Endodermal cell (in vitro differentiated cells): ENCODE measurements at regions not wholly inside any gene's neighbourhood (a gene's known extent, or its start where the extent isn't known, plus 50 kb on each side); places are given as distances from the start of the nearest gene placed in this dataset.

Experiments
- DNase-seq: peaks from one replicate; pipeline ENCODE4 v3.0.0-alpha.2; 2017
- H3K27ac ChIP-seq: 2 replicates; pipeline ENCODE4 v1.5.1; 2013; ENCODE audit warnings: mild to moderate bottlenecking, low read depth, low read length, moderate library complexity
- H3K27me3 ChIP-seq: 2 replicates; pipeline ENCODE4 v1.6.1; 2013; ENCODE audit warnings: mild to moderate bottlenecking, low read length, moderate library complexity; ENCODE audit not compliant: insufficient read depth, control insufficient read depth, poor library complexity, severe bottlenecking
- H3K36me3 ChIP-seq: 2 replicates; pipeline ENCODE4 v1.7.0; 2013; ENCODE audit warnings: mild to moderate bottlenecking, low read length, moderate library complexity; ENCODE audit not compliant: control insufficient read depth, insufficient read depth
- H3K4me1 ChIP-seq: one replicate; pipeline ENCODE4 v1.7.0; 2013; ENCODE audit warnings: low read length; ENCODE audit not compliant: control insufficient read depth, insufficient read depth
- H3K4me3 ChIP-seq: 2 replicates; pipeline ENCODE4 v1.5.1; 2013; ENCODE audit warnings: mild to moderate bottlenecking, low read length, moderate library complexity
- H3K9ac ChIP-seq: 2 replicates; pipeline ENCODE4 v1.6.1; 2013; ENCODE audit warnings: mild to moderate bottlenecking, low read length, moderate library complexity; ENCODE audit not compliant: poor library complexity, severe bottlenecking; ENCODE audit errors: extremely low read depth
- H3K9me3 ChIP-seq: 2 replicates; pipeline ENCODE4 v1.6.1; 2013; ENCODE audit warnings: mild to moderate bottlenecking, low read length, moderate library complexity; ENCODE audit not compliant: control insufficient read depth
- H3K27ac Mint-ChIP-seq: 2 replicates; pipeline ENCODE4 v1.8.0; 2020; ENCODE audit warnings: mixed read lengths
- H3K27me3 Mint-ChIP-seq: 2 replicates; pipeline ENCODE4 v1.8.0; 2021; ENCODE audit warnings: mild to moderate bottlenecking, mixed read lengths; ENCODE audit not compliant: insufficient read depth
- H3K36me3 Mint-ChIP-seq: 2 replicates; pipeline ENCODE4 v1.8.0; 2020; ENCODE audit warnings: low read depth, mixed read lengths
- H3K4me1 Mint-ChIP-seq: 2 replicates; pipeline ENCODE4 v1.8.0; 2020; ENCODE audit warnings: mixed read lengths
- H3K4me3 Mint-ChIP-seq: 2 replicates; pipeline ENCODE4 v1.8.0; 2020; ENCODE audit warnings: mild to moderate bottlenecking, moderate library complexity, mixed read lengths
- H3K9me3 Mint-ChIP-seq: 2 replicates; pipeline ENCODE4 v1.8.0; 2020; ENCODE audit warnings: mild to moderate bottlenecking, mixed read lengths
- CTCF ChIP-seq: fragments of 200-600 bp; sonication (generic); conservative IDR thresholded peaks from 2 replicates; pipeline ENCODE4 v1.5.0; 2021; ENCODE audit warnings: antibody characterized with exemption, mild to moderate bottlenecking
- WGBS, 2 experiments: methylation state at CpG; one replicate each; pipeline versions ENCODE4 v1.1.5 to v1.1.7; 2013; ENCODE audit warnings: missing lambda C conversion rate in 2 of 2, mixed read lengths in 1 of 2; ENCODE audit not compliant: insufficient coverage in 1 of 2, insufficient read length in 1 of 2; 5-methylcytosine and 5-hydroxymethylcytosine counted together

- no peaks in the 10 kb centered on the region for H3K36me3 Mint-ChIP-seq
- Histone ChIP-seq H3K4me3 (no peak overlapping the region), H3K36me3 (no peaks in the 10 kb centered on the region), H3K4me1 (no peaks in the 10 kb centered on the region), H3K9me3 (no peaks in the 10 kb centered on the region), H3K27me3 (no peaks in the 10 kb centered on the region), H3K27ac (no peak overlapping the region), H3K9ac (no peak overlapping the region)
- 93 to 94% methylated on average over 17 to 48 of the region's 48 CpGs for WGBS, 2 experiments
- peaks cover 4% of the 10 kb centered on the region for H3K4me1 Mint-ChIP-seq
- peak; percentile 65 for DNase-seq
- peaks cover 2% of the 10 kb centered on the region for H3K9me3 Mint-ChIP-seq
- no peak overlapping the region for H3K27ac Mint-ChIP-seq
- no peak for TF ChIP-seq CTCF
- H3K4me3 Mint-ChIP-seq: peak overlapping the region; percentile 43
- H3K27me3 Mint-ChIP-seq: peaks cover 46% of the 10 kb centered on the region
These were observed 553.9 kb downstream of the LMO7 start for GRCh38 chr13:76189882-76190519.

GRCh38 chr13:76175961-76176725, 540.0 kb downstream of the LMO7 start:
- no peak for DNase-seq
- Histone ChIP-seq H3K9me3 (peaks cover 22% of the 10 kb centered on the region), H3K4me3 (no peak overlapping the region), H3K4me1 (peaks cover 3% of the 10 kb centered on the region), H3K27ac (no peak overlapping the region), H3K9ac (no peak overlapping the region), H3K27me3 (no peaks in the 10 kb centered on the region), H3K36me3 (no peaks in the 10 kb centered on the region)
- H3K4me1 Mint-ChIP-seq: peaks cover 11% of the 10 kb centered on the region
- WGBS, 2 experiments: 96% methylated on average over 3 to 4 of the region's 5 CpGs
- TF ChIP-seq CTCF: no peak
- H3K27ac Mint-ChIP-seq: peak overlapping the region; percentile 41
- peaks cover 20% of the 10 kb centered on the region for H3K9me3 Mint-ChIP-seq
- peaks cover 12% of the 10 kb centered on the region for H3K36me3 Mint-ChIP-seq
- H3K27me3 Mint-ChIP-seq: no peaks in the 10 kb centered on the region
- no peak overlapping the region for H3K4me3 Mint-ChIP-seq

- 93 to 100% methylated on average over 1 to 3 of the region's 3 CpGs for WGBS, 2 experiments
- no peak overlapping the region for H3K27ac Mint-ChIP-seq
These were observed 532.5 kb downstream of the LMO7 start for GRCh38 chr13:76168661-76169060.

More at GRCh38 chr13:76168661-76169060, 532.5 kb downstream of the LMO7 start:
- Mint-ChIP-seq H3K36me3 (peaks cover 8% of the 10 kb centered on the region), H3K9me3 (peaks cover 12% of the 10 kb centered on the region), H3K4me1 (peaks cover 21% of the 10 kb centered on the region), H3K27me3 (peaks cover 2% of the 10 kb centered on the region), H3K4me3 (no peak overlapping the region)
- H3K9me3 ChIP-seq: peaks cover 11% of the 10 kb centered on the region
- H3K9ac ChIP-seq: no peak overlapping the region
- H3K4me3 ChIP-seq: no peak overlapping the region
- H3K27me3 ChIP-seq: no peaks in the 10 kb centered on the region
- no peak overlapping the region for H3K27ac ChIP-seq
- H3K36me3 ChIP-seq: no peaks in the 10 kb centered on the region
- no peak for TF ChIP-seq CTCF
- no peak for DNase-seq
- peaks cover 11% of the 10 kb centered on the region for H3K4me1 ChIP-seq
